ENCODE measurements at regions not wholly inside any gene's neighbourhood (a gene's known extent, or its start where the extent isn't known, plus 50 kb on each side); places are given as distances from the start of the nearest gene placed in this dataset.

- H3K27me3 ChIP-seq: no peaks in the 10 kb centered on the region
- in situ Hi-C loops (cut with MboI; ENCODE audit: low sequenced_read_pairs in 4 of 4): no loop called here
- H3K27ac ChIP-seq: no peak overlapping the region
- DNase-seq: no peak
- no peak for TF ChIP-seq POLR2A (IDR thresholded peaks at IDR 0.05)
- no peak for TF ChIP-seq CTCF (IDR thresholded peaks at IDR 0.05 in 4 of 5, conservative IDR thresholded peaks at IDR 0.05 in 1 of 5)
- H3K4me3 ChIP-seq: no peak overlapping the region
- no peaks in the 10 kb centered on the region for H3K4me1 ChIP-seq
- no peaks in the 10 kb centered on the region for H3K9me3 ChIP-seq
- intact Hi-C loops (cut with DNase I; ENCODE audit: low total_unique reads): no loop called here
- no peaks in the 10 kb centered on the region for H3K36me3 ChIP-seq
- ATAC-seq: no peak
These were observed 697.4 kb upstream of the WWC1 start for GRCh38 chr5:167594061-167594435.

- H3K27me3 ChIP-seq: no peaks in the 10 kb centered on the region
- no peak overlapping the region for H3K4me3 ChIP-seq
- no peak overlapping the region for H3K27ac ChIP-seq
- ATAC-seq (no peak), DNase-seq (no peak)
- no peaks in the 10 kb centered on the region for H3K4me1 ChIP-seq
- H3K36me3 ChIP-seq: no peaks in the 10 kb centered on the region
- intact Hi-C loops (cut with DNase I; ENCODE audit: low total_unique reads) (no loop called here), in situ Hi-C loops (cut with MboI; ENCODE audit: low sequenced_read_pairs in 4 of 4) (no loop called here)
- H3K9me3 ChIP-seq: no peaks in the 10 kb centered on the region
- TF ChIP-seq CTCF (IDR thresholded peaks at IDR 0.05 in 4 of 5, conservative IDR thresholded peaks at IDR 0.05 in 1 of 5) (no peak), POLR2A (IDR thresholded peaks at IDR 0.05) (no peak)
These were observed 696.7 kb upstream of the WWC1 start for GRCh38 chr5:167594750-167595149.

- intact Hi-C loops (cut with DNase I; ENCODE audit: low total_unique reads) (no loop called here), in situ Hi-C loops (cut with MboI; ENCODE audit: low sequenced_read_pairs in 4 of 4) (no loop called here)
- ATAC-seq: no peak
- H3K9me3 ChIP-seq: no peaks in the 10 kb centered on the region
- H3K4me3 ChIP-seq: no peak overlapping the region
- no peaks in the 10 kb centered on the region for H3K27me3 ChIP-seq
- TF ChIP-seq CTCF (IDR thresholded peaks at IDR 0.05 in 4 of 5, conservative IDR thresholded peaks at IDR 0.05 in 1 of 5) (no peak), POLR2A (IDR thresholded peaks at IDR 0.05) (no peak)
- no peaks in the 10 kb centered on the region for H3K36me3 ChIP-seq
- no peaks in the 10 kb centered on the region for H3K4me1 ChIP-seq
- no peak for DNase-seq
- H3K27ac ChIP-seq: no peak overlapping the region
These were observed 696.2 kb upstream of the WWC1 start for GRCh38 chr5:167595196-167595595.

- ATAC-seq (no peak), DNase-seq (no peak)
- Histone ChIP-seq H3K4me1 (peaks cover 0 to 3% of the 10 kb centered on the region in 2 donors), H3K36me3 (no peaks in the 10 kb centered on the region), H3K27ac (no peak overlapping the region), H3K4me3 (no peak overlapping the region), H3K9me3 (no peaks in the 10 kb centered on the region), H3K27me3 (no peaks in the 10 kb centered on the region)
- in situ Hi-C loops (cut with MboI; ENCODE audit: low sequenced_read_pairs in 4 of 4): no loop called here
- intact Hi-C loops (cut with DNase I; ENCODE audit: low total_unique reads): no loop called here
- TF ChIP-seq CTCF (IDR thresholded peaks at IDR 0.05 in 4 of 5, conservative IDR thresholded peaks at IDR 0.05 in 1 of 5) (no peak), POLR2A (IDR thresholded peaks at IDR 0.05) (no peak)
These were observed 693.3 kb upstream of the WWC1 start for GRCh38 chr5:167598166-167598565.

- no peaks in the 10 kb centered on the region for H3K36me3 ChIP-seq
- in situ Hi-C loops (cut with MboI; ENCODE audit: low sequenced_read_pairs in 4 of 4) (no loop called here), intact Hi-C loops (cut with DNase I; ENCODE audit: low total_unique reads) (no loop called here)
- H3K27me3 ChIP-seq: no peaks in the 10 kb centered on the region
- ATAC-seq (no peak), DNase-seq (no peak)
- H3K4me1 ChIP-seq: peaks cover 0 to 3% of the 10 kb centered on the region in 2 donors
- no peak overlapping the region for H3K4me3 ChIP-seq
- H3K27ac ChIP-seq: no peak overlapping the region
- H3K9me3 ChIP-seq: no peaks in the 10 kb centered on the region
- TF ChIP-seq CTCF (IDR thresholded peaks at IDR 0.05 in 4 of 5, conservative IDR thresholded peaks at IDR 0.05 in 1 of 5) (no peak), POLR2A (IDR thresholded peaks at IDR 0.05) (no peak)
These were observed 689.4 kb upstream of the WWC1 start for GRCh38 chr5:167602067-167602466.

All from gastrocnemius medialis (tissue), 4 donors.